HG03432 (cell line): ENCODE measurements at regions not wholly inside any gene's neighbourhood (a gene's known extent, or its start where the extent isn't known, plus 50 kb on each side); places are given as distances from the start of the nearest gene placed in this dataset.

ENCODE experiments used
- ATAC-seq: cut with Tn5 transposase; IDR thresholded peaks from one replicate; pipeline ENCODE4 v1.9.1; 2021; ENCODE audit warnings: mild to moderate bottlenecking, moderate library complexity; ENCODE audit not compliant: unreplicated experiment

GRCh38 chr14:44720707-44721106 is 213.6 kb upstream of the FSCB start:
- ATAC-seq: no peak

- no peak for ATAC-seq
Observed at GRCh38 chr14:44712024-44712815, 205.1 kb upstream of the FSCB start.

- ATAC-seq: no peak
Observed at GRCh38 chr14:44701563-44702263, 194.6 kb upstream of the FSCB start.

GRCh38 chr14:44700694-44701093 is 193.6 kb upstream of the FSCB start:
- no peak for ATAC-seq

- no peak for ATAC-seq
Observed at GRCh38 chr14:44700184-44700583, 193.1 kb upstream of the FSCB start.

GRCh38 chr14:44699391-44699790 is 192.3 kb upstream of the FSCB start:
- ATAC-seq: no peak

- no peak for ATAC-seq
Observed at GRCh38 chr14:44669496-44669895, 162.4 kb upstream of the FSCB start.

GRCh38 chr14:44663136-44663535 is 156.1 kb upstream of the FSCB start:
- ATAC-seq: no peak

GRCh38 chr14:44662250-44662891 is 155.3 kb upstream of the FSCB start:
- ATAC-seq: no peak

- no peak for ATAC-seq
Observed at GRCh38 chr14:44658389-44658696, 151.3 kb upstream of the FSCB start.

- no peak for ATAC-seq
Observed at GRCh38 chr14:44657696-44658388, 150.8 kb upstream of the FSCB start.

- ATAC-seq: no peak
Observed at GRCh38 chr14:44657203-44657602, 150.1 kb upstream of the FSCB start.

GRCh38 chr14:44654591-44654990 is 147.5 kb upstream of the FSCB start:
- no peak for ATAC-seq

GRCh38 chr14:44653641-44654040 is 146.6 kb upstream of the FSCB start:
- no peak for ATAC-seq

- ATAC-seq: no peak
Observed at GRCh38 chr14:44652640-44653039, 145.6 kb upstream of the FSCB start.

- no peak for ATAC-seq
Observed at GRCh38 chr14:44649061-44649460, 142.0 kb upstream of the FSCB start.

- ATAC-seq: no peak
Observed at GRCh38 chr14:44640416-44640815, 133.3 kb upstream of the FSCB start.

GRCh38 chr14:44639781-44640385 is 132.8 kb upstream of the FSCB start:
- ATAC-seq: no peak

- no peak for ATAC-seq
Observed at GRCh38 chr14:44634692-44635091, 127.6 kb upstream of the FSCB start.

- ATAC-seq: no peak
Observed at GRCh38 chr14:44626423-44626822, 119.3 kb upstream of the FSCB start.

- no peak for ATAC-seq
Observed at GRCh38 chr14:44625098-44625497, 118.0 kb upstream of the FSCB start.
